ENCODE measurements at regions not wholly inside any gene's neighbourhood (a gene's known extent, or its start where the extent isn't known, plus 50 kb on each side); places are given as distances from the start of the nearest gene placed in this dataset.

- no peak for DNase-seq (ENCODE audit: low read depth in 2 of 2)
Observed at GRCh38 chr9:88229434-88229833, 91.2 kb upstream of the SPATA31C2 start.

- no peak for DNase-seq (ENCODE audit: low read depth in 2 of 2)
Observed at GRCh38 chr9:88224938-88225337, 86.7 kb upstream of the SPATA31C2 start.

GRCh38 chr9:88221105-88221504, 82.8 kb upstream of the SPATA31C2 start:
- DNase-seq (ENCODE audit: low read depth in 2 of 2): no peak

GRCh38 chr9:88220652-88221051, 82.4 kb upstream of the SPATA31C2 start:
- no peak for DNase-seq (ENCODE audit: low read depth in 2 of 2)

GRCh38 chr9:88219601-88220000, 81.3 kb upstream of the SPATA31C2 start:
- no peak for DNase-seq (ENCODE audit: low read depth in 2 of 2)

GRCh38 chr9:88218726-88219125, 80.5 kb upstream of the SPATA31C2 start:
- no peak for DNase-seq (ENCODE audit: low read depth in 2 of 2)

GRCh38 chr9:88216126-88216995, 78.1 kb upstream of the SPATA31C2 start:
- no peak for DNase-seq (ENCODE audit: low read depth in 2 of 2)

- no peak for DNase-seq (ENCODE audit: low read depth in 2 of 2)
Observed at GRCh38 chr9:88215196-88216125, 77.2 kb upstream of the SPATA31C2 start.

GRCh38 chr9:88202321-88202720, 64.0 kb upstream of the SPATA31C2 start:
- no peak for DNase-seq (ENCODE audit: low read depth in 2 of 2)

- no peak for DNase-seq (ENCODE audit: low read depth in 2 of 2)
Observed at GRCh38 chr9:88198341-88198807, 60.1 kb upstream of the SPATA31C2 start.

GRCh38 chr9:88197781-88198340, 59.6 kb upstream of the SPATA31C2 start:
- DNase-seq (ENCODE audit: low read depth in 2 of 2): no peak

GRCh38 chr9:88197016-88197415, 58.7 kb upstream of the SPATA31C2 start:
- no peak for DNase-seq (ENCODE audit: low read depth in 2 of 2)

GRCh38 chr9:88196142-88196790, 58.0 kb upstream of the SPATA31C2 start:
- DNase-seq (ENCODE audit: low read depth in 2 of 2): no peak

GRCh38 chr9:88193766-88194165, 55.5 kb upstream of the SPATA31C2 start:
- DNase-seq (ENCODE audit: low read depth in 2 of 2): no peak

GRCh38 chr9:88191456-88191855, 53.2 kb upstream of the SPATA31C2 start:
- DNase-seq (ENCODE audit: low read depth in 2 of 2): no peak

GRCh38 chr9:88189371-88189770, 51.1 kb upstream of the SPATA31C2 start:
- DNase-seq (ENCODE audit: low read depth in 2 of 2): no peak
